ENCODE measurements at regions not wholly inside any gene's neighbourhood (a gene's known extent, or its start where the extent isn't known, plus 50 kb on each side); places are given as distances from the start of the nearest gene placed in this dataset.

DNA sequence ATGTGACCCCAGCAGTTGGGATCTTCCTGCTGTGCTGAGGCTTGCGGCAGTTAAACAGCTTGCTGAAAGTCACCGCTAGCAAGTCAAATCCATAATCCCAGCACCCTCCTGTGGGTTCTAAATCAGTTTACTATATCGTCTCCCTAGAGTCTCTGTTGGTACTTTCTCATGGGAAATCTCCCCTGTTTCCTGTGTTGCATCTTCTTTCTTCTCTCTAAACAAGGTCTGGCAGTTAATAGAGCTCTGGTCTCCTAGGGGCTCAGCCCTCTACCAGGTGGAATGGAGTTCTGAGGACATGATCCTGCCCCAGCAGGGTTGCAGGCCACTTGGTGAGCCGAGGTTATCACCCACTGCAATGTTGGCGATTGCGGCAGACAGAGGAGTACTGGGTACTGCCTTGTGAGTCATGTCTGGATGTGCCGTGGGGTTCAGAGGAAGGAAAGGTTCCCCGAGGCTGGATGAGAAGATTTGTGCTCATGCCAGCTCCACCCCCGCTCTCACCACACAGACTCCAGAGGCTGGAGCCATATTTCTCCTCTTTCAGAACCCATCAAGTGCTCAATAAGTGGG lies 59.4 kb upstream of the SIX2 start:
- Histone ChIP-seq H3K27ac (ENCODE audit: low read length) (no peak overlapping the region), H3F3A (ENCODE audit: insufficient read depth, low read length) (no peaks in the 10 kb centered on the region), H3K9me3 (replicated peaks; ENCODE audit: insufficient read depth, low read length) (no peaks in the 10 kb centered on the region), H3K36me3 (replicated peaks; ENCODE audit: insufficient read depth, low read length) (no peaks in the 10 kb centered on the region), H3K9me2 (replicated peaks; ENCODE audit: insufficient read depth, low read length) (no peaks in the 10 kb centered on the region), H3K4me2 (ENCODE audit: low read depth, low read length) (no peak overlapping the region), H3K9ac (ENCODE audit: low read length) (no peak overlapping the region), H4K20me1 (ENCODE audit: insufficient read depth, low read length) (no peaks in the 10 kb centered on the region), H3K4me1 (ENCODE audit: low read length) (no peaks in the 10 kb centered on the region), H3K79me2 (ENCODE audit: low read length) (no peaks in the 10 kb centered on the region), H3K27me3 (replicated peaks; ENCODE audit: insufficient read depth, low read length) (no peaks in the 10 kb centered on the region), H2AFZ (ENCODE audit: low read length) (no peak overlapping the region), H3K4me3 (ENCODE audit: low read length) (no peak overlapping the region)
- TF ChIP-seq, protein P1, sequence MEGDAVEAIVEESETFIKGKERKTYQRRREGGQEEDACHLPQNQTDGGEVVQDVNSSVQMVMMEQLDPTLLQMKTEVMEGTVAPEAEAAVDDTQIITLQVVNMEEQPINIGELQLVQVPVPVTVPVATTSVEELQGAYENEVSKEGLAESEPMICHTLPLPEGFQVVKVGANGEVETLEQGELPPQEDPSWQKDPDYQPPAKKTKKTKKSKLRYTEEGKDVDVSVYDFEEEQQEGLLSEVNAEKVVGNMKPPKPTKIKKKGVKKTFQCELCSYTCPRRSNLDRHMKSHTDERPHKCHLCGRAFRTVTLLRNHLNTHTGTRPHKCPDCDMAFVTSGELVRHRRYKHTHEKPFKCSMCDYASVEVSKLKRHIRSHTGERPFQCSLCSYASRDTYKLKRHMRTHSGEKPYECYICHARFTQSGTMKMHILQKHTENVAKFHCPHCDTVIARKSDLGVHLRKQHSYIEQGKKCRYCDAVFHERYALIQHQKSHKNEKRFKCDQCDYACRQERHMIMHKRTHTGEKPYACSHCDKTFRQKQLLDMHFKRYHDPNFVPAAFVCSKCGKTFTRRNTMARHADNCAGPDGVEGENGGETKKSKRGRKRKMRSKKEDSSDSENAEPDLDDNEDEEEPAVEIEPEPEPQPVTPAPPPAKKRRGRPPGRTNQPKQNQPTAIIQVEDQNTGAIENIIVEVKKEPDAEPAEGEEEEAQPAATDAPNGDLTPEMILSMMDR (IDR thresholded peaks at IDR 0.05; ENCODE audit: low read length) = no peak
- TF ChIP-seq EZH2phosphoT487 (IDR thresholded peaks at IDR 0.05; ENCODE audit: low read length) (no peak), EZH2 (optimal IDR thresholded peaks at IDR 0.05; ENCODE audit: low read depth, low read length) (no peak)
- no peak for DNase-seq

DNA sequence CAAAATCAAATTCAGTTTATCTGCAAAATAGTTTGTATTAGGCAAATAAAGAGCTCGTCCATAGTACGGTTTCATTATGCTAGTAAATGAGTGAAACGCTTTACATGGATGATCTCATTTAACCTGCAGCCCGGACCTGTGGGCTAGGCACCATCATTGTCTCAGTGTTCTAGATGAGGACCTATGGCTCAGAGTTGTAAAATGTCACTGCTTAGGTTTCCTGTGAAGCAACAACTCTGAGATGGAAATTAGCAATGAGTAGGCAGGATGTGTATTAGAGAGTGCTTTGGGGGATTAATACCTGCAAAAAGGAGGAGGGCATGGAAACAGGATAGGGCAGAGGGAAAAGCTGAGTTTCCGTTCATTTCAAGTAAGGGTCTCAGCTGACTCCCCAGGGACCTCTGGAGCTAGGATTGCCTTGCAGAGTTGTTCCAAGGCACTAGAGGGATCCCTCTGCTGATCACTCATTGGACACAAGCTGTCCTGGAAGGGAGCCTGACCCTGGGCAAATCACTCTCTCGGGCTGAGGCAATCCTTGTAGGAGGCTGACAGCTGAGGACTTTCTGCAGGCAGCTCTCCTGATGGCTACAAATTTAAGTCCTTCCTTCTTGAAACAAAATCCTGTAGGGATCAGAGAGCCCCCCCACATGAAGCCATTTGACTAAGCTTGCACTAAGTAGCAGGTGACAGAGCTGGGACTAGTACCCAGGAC lies 58.8 kb upstream of the SIX2 start:
- no peaks in the 10 kb centered on the region for H3K27me3 ChIP-seq (replicated peaks; ENCODE audit: insufficient read depth, low read length)
- H3K9me2 ChIP-seq (replicated peaks; ENCODE audit: insufficient read depth, low read length) = no peaks in the 10 kb centered on the region
- no peaks in the 10 kb centered on the region for H3K9me3 ChIP-seq (replicated peaks; ENCODE audit: insufficient read depth, low read length)
- no peaks in the 10 kb centered on the region for H3F3A ChIP-seq (ENCODE audit: insufficient read depth, low read length)
- H3K4me3 ChIP-seq (ENCODE audit: low read length) = no peak overlapping the region
- no peaks in the 10 kb centered on the region for H4K20me1 ChIP-seq (ENCODE audit: insufficient read depth, low read length)
- no peak overlapping the region for H2AFZ ChIP-seq (ENCODE audit: low read length)
- H3K9ac ChIP-seq (ENCODE audit: low read length) = no peak overlapping the region
- H3K79me2 ChIP-seq (ENCODE audit: low read length) = no peaks in the 10 kb centered on the region
- TF ChIP-seq EZH2phosphoT487 (IDR thresholded peaks at IDR 0.05; ENCODE audit: low read length) (no peak), EZH2 (optimal IDR thresholded peaks at IDR 0.05; ENCODE audit: low read depth, low read length) (no peak)
- TF ChIP-seq, protein P1 (IDR thresholded peaks at IDR 0.05; ENCODE audit: low read length) = no peak
- DNase-seq = no peak
- no peak overlapping the region for H3K27ac ChIP-seq (ENCODE audit: low read length)
- no peaks in the 10 kb centered on the region for H3K4me1 ChIP-seq (ENCODE audit: low read length)
- no peaks in the 10 kb centered on the region for H3K36me3 ChIP-seq (replicated peaks; ENCODE audit: insufficient read depth, low read length)
- H3K4me2 ChIP-seq (ENCODE audit: low read depth, low read length) = no peak overlapping the region
